Endothelial cell of hepatic sinusoid (primary cell): ENCODE measurements at regions not wholly inside any gene's neighbourhood (a gene's known extent, or its start where the extent isn't known, plus 50 kb on each side); places are given as distances from the start of the nearest gene placed in this dataset.

Experiments used
- in situ Hi-C: cut with HindIII; loops from 2 replicates; pipeline ENCODE4 v1.10.0; 2017; ENCODE audit warnings: low sequenced_read_pairs

DNA sequence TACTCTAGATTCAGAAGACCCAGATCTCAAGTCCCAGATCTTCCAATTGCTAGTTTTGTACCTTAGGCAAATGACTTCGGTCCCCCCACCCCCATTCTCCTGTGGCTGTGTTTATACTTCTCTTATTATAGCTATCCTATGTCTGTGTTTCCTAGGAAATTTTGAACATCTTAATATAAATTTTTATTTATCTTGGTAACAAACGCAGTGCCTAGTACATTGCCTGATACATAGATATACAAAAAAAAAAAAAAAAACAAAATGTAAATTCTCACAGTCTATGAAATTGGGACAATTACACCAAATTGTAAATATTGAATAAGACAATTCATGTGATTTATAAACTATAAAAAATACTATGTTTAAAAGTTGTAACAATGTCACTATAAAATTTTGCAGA, 84.1 kb upstream of the SLC44A3 start:
- in situ Hi-C loops: no loop called here

DNA sequence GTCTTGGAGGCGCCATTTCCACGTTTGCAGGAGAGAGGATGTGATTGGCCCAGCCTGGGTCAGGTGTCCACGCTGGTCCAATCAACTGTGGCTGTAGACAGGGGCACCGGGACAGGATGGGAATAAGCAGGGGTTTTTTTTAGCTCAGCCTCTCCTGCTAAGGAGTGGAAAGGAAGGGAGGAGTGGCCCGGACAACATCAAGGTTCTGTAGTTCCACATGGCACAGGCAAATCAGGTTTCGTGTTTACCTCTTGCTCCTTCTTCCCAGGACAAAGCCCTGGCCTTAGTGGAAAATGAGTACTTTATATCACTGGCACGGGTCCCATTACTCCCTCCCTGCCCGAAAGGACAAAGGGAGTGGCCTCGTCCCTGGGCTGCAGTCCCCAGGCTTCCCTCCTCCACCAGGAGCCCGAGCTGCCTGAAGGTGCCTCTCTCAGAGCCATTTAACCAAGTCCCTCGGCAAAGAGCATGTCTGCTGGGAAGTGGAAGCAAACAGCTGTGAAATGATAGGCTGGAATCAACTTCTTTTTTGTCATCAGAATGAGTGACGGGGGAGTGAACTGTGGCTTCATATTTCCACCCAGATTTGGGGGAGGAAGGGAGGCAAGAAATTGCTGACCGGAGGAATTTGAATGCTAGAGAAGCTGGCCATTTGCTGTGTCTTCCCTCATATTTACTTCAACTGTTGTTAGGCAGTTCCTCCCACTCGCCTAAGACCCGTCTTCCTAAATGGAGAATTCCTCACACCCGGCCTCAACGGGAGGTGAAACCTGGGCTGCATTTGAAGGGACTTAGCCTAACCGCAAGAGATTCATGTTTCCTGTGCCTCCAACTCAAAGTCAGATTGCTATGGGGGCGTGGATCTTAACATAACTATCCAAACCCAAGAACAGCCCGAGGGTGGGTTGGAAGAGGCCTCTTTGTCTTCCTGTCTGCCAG, 84.9 kb upstream of the SLC44A3 start:
- in situ Hi-C loops: no loop called here

DNA sequence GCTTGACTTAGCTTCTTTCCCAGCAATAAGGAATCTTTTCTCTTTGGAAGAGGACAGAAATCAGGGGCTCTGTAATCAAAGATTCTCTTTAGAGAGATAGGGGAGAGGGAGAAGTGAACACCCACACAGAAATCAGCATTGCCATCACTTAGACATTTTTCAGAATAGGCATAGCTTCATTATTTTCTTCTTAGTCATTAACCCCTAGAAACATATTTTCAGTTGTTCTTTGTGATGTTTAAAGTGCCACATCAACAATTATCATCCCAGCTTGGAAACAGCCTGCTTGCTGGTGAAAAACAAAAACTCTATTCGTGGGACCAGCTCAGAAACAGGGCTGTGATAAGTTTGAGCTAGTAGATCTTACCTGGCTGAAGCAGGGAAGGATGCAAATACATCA, 88.3 kb upstream of the SLC44A3 start:
- in situ Hi-C loops: no loop called here

DNA sequence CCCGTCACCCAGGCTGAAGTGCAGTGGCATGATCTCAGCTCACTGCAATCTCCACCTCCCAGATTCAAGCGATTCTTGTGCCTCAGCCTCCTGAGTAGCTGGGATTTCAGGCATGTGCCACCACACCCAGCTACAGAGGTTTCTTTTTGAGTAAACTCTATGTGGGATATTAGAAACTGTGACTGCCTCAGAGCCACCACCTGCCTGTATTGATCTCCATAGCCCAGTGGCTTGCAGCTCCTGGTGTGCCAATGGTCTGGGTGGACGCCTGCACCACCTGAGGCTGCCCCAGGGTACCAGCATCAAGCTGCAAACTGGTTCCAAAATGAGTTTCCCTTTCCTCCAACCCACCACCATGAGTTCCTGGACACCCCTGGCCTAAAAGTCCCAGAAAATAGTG, 89.7 kb upstream of the SLC44A3 start:
- in situ Hi-C loops: no loop called here

DNA sequence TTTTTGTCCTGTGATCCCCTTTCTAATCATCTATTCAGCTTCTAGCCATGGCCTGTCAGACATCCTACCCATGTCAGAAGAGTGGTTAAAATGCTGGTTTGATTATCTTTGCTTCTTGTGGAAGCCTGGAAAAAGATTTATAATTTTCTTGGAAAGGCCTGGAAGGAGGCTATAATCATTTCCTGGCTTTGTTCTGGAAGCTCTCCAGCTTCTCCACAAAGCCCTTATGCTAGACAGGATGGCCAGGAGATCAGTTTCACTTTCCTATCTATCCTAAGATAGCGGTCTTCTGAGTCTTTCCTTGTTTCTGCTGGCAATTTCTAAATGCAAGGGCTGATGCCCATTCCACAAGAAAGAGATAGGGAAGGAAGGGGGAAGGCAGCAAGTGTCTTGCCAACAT, 90.9 kb upstream of the SLC44A3 start:
- in situ Hi-C loops: no loop called here

DNA sequence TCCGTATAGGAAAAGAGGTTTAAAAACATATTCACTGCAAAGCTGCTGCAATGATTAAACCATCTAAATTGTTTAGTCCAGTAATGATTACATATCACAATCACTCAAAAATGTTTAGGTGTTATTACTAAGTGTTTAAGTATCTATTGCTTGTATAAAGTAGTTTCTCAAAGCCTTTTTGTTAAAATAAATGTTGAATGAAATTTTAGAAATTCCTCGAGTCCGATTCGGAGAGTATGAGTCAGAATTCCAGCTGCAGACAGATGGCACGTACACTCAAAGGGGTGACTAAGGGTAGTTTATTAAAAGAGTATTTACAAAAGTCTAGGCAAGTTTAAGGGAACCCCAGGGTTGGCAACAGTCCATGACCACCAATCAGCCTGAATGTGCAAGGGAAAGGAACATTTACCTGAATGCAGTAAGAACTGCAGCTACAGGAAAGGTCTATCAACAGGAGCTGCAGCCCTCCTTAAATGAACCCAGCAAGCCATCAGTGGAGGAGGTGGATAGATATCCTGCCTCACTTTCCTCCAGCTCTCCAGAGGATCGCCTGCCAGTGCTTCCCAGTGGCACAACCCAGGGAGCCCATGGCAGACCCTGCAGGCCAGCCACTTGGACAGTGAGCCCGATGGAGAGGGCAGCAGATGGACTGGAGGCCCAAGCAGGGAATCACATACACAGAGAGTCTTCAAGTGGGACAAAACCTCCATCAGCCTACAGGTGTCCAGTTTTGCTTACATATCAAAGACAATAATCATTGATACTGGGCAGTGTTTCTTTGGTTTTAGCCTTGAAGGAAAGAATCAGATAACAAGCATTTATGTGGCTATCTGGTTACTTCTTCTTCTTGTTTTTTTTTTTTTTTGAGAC, 92.1 kb upstream of the SLC44A3 start:
- in situ Hi-C loops: no loop called here

DNA sequence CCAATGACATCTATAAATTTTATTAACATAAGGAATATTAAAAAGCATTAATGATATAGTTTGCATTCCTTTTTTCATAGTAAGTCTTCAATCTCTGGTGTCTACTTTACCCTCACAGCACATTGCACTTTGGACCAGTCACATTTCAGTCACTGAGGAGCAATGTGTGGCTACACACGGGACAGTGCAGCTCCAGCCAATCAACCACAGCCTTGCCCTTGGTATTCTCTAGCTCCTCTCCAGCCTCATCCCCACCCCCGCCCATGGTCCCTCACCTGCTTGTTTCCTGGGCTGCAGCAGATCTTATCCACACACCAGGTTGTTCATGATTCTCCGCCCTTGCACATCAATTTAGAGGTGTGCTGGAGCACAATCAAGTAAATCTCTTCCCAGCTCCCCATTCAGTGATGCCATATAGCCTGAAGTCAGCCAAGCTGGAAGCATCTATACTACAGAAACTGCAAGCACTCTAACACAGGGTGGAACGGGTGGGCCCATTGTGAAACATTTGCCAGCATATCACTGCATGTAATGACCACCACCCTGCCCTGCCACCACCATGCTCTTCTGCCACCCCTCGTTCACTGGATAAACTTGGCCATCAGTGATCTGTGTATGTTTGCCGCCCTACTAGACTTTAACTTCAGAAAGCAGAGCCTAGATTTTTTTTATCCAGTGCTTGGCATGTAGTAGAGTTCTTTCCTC, 93.0 kb upstream of the SLC44A3 start:
- in situ Hi-C loops: no loop called here

DNA sequence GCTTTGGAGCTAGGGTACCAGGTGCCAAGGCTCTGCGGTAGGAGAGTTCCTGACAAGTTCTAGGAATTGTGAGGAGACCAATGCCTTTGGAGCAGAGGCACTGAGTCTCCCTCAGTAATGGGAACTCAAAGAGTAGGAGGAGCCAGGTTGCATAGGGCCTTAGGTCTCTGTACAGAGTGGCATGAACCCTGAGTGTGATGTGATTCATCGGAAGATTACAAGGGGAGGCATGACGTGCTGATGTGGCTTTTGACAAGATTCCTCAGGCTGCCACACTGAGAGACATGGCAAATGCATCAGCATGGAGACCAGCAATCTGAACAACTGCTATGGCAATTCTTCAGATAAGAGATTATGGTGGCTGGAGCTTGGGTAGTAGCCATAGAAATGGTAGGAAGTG, 94.6 kb upstream of the SLC44A3 start:
- in situ Hi-C loops: no loop called here

DNA sequence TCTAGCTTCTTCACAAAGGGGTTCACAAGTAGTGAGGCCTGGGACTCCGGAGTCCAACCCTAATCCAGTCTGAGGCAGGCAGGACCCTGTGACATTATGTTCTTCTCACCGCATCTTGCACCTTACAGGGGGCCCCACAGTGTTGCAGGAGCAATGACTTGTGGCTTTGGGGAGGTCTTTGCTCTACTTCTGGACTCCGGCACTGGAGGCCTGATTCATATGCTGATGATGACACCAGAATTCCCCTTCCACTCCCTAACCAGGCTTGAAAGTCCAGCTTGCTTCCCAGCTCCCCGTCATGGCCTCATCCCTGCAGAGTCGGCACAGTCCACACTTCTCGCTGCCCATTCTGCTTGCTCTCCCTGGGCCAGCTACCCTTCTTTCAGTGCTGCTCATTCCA, 96.3 kb upstream of the SLC44A3 start:
- in situ Hi-C loops: no loop called here

DNA sequence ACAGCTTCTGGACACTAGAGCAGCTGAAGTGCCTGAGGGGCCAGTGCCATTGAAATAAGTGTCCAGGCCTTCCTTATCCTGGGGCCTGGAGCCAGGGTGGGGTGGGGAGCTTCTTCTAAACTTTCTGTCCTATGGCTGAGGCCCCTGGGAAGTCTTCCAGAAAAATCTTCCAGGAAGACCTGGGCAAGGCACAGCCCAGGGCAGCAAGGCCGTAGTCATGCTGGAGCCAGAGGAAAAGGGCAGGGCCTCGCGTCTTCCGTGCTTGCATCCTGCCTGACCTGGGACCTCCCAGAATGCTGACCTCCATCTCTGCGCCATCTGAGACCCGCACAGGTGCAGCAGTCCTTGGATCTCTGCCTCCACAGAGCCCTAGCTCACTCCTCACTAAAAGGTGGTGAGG, 96.7 kb upstream of the SLC44A3 start:
- in situ Hi-C loops: no loop called here

DNA sequence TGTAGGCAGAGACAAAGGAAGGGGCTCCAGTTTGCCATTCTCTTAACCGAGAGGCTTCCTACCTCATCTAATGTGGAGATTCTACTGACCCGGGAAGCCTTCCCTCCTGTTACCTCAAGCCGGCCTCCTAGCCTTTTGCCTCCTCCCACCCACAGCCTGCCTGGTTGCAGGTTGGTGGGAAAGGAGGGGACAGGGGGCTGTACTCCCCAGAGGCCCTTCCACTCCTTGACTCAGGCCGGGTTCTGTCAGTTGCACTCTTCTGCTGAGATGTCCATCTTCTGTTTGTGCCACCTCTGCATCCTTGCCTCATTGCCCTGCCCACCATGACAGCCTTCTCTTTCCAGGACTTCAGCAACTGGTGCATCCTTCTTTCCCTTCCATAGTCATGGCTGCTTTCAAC, 98.0 kb upstream of the SLC44A3 start:
- in situ Hi-C loops: no loop called here

DNA sequence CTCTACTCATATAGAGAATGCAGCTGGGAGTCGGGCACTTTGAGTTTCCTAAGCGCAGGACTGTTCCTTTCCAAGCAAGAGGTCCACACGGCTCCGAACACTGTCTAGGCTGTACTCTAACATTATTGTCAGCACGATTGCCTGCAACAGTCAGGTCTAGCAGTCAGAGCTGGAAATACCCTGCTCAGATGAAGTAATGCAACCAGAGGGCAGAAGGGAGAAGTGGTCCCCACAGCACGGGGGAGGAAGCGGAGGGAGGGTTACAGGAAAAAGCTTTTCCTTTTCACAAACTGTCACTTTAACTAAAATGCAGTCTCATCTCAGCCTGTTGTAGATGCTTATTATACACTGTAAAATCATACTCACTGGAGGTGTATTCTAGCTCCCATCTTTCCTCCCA, 98.9 kb upstream of the SLC44A3 start:
- in situ Hi-C loops: no loop called here

DNA sequence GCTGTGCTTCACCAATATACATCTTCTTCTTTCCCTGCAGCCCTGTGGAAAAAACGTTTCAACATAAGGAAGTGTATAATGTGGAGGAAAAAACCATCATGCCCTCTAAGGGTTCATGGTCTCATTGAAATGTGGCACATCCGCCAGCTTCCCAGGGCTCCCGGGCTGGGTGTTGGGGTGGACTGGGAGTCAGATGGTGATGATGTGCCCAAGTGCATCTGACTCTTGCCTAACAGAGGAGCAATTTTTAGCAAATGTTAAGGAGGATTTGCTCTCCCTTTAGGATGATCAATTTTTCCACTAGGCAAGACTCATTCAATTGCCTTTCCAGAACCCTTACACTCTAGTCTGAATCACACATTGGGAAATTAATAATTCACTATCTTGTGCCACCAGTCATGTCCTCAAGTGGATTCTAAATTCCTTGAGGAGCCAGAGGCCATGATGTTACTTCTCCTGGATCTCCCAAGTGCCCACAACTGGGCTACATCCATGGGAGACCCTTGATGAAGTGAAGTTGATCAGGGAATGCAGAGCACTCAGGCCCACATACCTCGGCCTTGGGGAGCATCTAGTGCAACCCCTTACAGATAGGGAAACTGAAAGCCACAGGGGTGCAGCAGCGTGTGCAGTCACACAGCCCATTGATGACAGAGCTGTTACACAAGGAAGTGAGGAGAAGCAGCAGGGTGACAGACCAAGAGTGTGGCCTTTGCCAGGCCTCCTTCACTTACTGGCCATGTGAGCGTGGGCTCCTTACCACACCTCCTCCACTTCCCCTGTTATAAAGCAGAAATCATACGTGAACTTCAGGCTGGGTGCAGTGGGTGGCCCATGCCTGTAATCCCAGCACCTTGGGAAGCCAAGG, 100.0 kb upstream of the SLC44A3 start:
- in situ Hi-C loops: no loop called here

DNA sequence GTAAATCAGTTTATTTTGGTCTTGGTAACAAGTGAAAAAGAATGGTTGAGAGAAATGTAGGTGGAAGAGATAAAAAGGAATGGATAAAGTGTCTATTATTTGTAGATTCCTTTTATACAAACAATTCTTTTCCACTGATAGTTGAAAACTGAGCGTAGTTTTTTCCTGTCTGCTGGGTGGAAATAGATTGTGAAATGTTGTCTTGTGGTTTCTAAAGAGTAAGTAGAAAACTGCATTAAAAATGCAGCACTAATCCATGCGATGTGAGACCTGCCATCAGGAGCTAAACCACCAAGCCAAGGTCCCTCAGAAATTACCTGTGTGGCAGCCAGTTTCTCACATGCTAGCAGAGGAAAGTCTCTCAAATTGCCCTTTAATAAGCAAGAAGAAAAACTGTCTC, 103.2 kb upstream of the SLC44A3 start:
- in situ Hi-C loops: no loop called here

DNA sequence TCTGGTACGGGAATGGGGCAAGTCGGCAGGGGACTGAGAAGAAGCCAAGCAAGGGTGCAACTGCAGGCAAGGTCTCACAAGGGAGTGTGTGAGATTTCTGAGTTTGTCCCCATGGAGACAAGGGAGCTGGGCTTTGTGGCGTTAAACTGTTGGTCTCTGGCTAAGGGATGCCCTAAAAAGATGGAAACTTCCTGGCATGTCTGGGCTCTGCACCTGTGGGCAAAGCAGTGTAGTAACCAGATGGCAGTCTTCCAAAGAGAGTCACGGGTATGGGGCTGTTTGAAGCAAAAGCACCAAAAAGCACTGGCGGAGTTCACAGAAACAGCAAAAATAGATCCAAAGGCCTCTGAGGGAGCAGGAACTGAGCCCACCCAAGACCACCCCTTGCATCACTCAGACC, 104.8 kb upstream of the SLC44A3 start:
- in situ Hi-C loops: no loop called here

DNA sequence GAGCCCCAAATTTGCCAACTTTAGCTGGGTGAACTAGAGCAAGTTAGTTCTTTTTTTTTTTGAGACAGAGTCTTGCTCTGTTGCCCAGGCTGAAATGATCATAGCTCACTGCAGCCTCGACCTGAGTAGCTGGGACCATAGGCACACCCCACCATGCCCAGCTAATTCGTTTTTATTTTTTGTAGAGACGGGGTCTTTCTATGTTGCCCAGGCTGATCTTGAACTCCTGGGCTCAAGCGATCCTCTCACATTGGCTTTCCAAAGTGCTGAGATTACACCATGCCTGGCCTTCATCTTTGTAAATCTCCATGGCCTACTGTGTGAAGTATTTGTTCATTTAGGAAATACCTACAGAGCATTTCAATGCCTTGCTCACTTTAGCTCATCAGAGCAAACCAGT, 105.6 kb upstream of the SLC44A3 start:
- in situ Hi-C loops: no loop called here

DNA sequence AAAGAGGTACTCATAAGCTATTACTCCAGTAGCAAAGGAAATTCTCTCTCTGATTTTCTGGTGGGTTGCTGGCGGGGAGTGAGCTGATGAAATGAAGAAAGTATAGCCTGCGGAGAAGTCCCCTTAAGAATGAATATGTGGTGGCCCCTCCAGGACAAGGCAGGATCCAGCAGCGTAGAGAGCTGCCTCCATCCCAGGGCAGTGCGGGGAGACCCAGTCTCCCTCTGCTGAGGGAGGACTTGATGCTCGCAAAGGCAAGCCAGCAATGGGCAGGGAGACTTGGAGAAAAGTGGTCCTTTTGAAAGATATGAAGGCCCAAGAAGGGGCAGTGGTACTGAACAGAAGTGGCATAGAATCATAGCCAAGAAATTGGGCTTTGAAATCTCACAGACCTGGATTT, 106.0 kb upstream of the SLC44A3 start:
- in situ Hi-C loops: no loop called here

DNA sequence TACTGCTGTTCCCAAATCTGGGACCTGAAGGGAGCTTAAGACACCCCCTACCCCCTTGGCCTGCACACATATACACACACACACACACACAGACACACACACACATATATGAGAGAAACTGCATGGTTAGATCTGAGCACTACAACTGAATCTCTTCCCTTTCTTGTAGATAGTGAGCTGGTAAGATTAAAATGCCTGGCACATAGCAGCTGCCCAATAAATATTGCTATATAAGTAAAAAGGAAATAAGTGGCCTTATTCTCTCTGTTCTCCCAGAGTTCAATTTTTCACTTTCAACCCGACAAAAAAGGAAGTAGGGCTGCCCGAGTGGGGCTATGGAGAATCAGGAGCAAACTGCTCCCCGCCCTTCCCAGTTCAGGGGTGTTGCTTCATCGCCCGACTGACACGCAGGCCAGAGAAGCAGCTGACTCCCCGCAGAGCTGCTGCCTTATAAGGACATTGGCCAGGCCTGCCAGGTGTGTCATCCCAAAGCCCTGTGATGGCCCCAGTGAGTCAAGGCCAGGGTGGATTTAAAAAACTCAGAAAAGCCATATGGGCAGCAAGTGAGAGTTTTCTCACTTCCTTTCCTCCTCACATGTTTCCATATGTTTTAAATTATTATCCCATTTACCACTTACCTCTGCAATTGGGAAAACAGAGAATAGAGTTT, 106.5 kb upstream of the SLC44A3 start:
- in situ Hi-C loops: no loop called here

DNA sequence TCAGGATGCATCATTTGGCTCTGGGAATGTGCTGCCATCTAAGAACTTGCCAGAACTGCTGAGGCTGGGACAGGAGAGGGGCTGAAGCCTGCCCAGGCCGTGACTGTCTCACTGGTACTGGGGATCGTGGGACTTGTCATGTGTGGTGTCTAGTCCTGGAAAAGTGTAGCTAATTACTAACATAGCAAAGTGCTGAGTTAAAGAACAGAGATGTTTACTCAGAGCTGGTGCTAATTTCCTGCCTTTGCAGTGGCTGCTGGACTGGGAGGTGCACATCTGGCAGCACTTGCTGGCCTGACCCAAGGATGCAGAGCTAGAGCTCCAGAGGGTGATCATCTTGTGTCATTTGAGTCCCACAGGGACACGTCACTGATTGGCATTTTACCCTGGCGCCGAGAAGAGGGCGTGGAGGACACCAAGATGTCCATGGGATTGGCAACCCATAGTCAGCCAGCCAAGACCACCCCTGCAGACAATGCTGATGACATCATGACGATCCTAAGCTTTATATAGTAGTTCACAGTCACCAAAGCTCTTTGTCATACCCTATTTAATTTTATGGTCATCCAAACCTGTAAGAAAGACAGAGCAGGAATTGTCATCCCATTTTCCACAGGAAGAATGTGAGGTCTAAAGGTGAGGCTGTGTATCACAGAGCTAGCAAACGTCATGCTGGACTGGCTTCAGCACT, 110.1 kb upstream of the SLC44A3 start:
- in situ Hi-C loops: no loop called here
